ENCODE measurements at regions not wholly inside any gene's neighbourhood (a gene's known extent, or its start where the extent isn't known, plus 50 kb on each side); places are given as distances from the start of the nearest gene placed in this dataset.

- Histone ChIP-seq H3K4me3 (replicated peaks in 1 of 3; ENCODE audit: insufficient read depth in 1 of 3, low read depth in 2 of 3, low read length in 3 of 3) (no peak overlapping the region), H3K27ac (ENCODE audit: extremely low read length, insufficient read depth, low read length) (no peak overlapping the region), H4K20me1 (ENCODE audit: insufficient read depth, low read length) (no peaks in the 10 kb centered on the region), H3K4me2 (ENCODE audit: low read depth, low read length) (no peak overlapping the region), H3K9ac (ENCODE audit: insufficient read depth, low read depth, low read length) (no peak overlapping the region), H3K36me3 (replicated peaks in 1 of 2; ENCODE audit: control insufficient read depth in 1 of 2, insufficient read depth in 2 of 2, low read length in 2 of 2) (no peaks in the 10 kb centered on the region), H3K27me3 (ENCODE audit: control insufficient read depth in 1 of 2, insufficient read depth in 2 of 2, low read length in 2 of 2) (no peaks in the 10 kb centered on the region), H3K4me1 (ENCODE audit: insufficient read depth, low read length) (no peaks in the 10 kb centered on the region), H2AFZ (ENCODE audit: low read length) (no peak overlapping the region), H3K79me2 (ENCODE audit: insufficient read depth, low read length) (no peaks in the 10 kb centered on the region), H3K9me3 (ENCODE audit: low read length) (peaks cover 63% of the 10 kb centered on the region)
- ChIA-PET CTCF (ENCODE audit: low intra/inter-chr PET ratio, low total read pairs) (no interaction called here), POLR2A (no interaction called here)
- in situ Hi-C loops (cut with HindIII; ENCODE audit: extremely low pct_ligation_motif_present, low pct_unique_long_range_greater_than_20kb) (no loop called here), intact Hi-C loops (cut with micrococcal nuclease; ENCODE audit: unreplicated experiment) (no loop called here)
- BruUV-seq (replicated peaks): no TSS peak
- TF ChIP-seq SAFB2 (CRISPR knock-in tag; IDR thresholded peaks at IDR 0.05; ENCODE audit: borderline replicate concordance, low read depth) (no peak), SMARCC2 (IDR thresholded peaks at IDR 0.05) (no peak), ZBTB21 (CRISPR knock-in tag; IDR thresholded peaks at IDR 0.05) (no peak), MED8 (CRISPR knock-in tag; IDR thresholded peaks at IDR 0.05; ENCODE audit: insufficient replicate concordance) (no peak), ZNF766 (CRISPR knock-in tag; IDR thresholded peaks at IDR 0.05; ENCODE audit: borderline replicate concordance) (no peak), ZNF230 (CRISPR knock-in tag; IDR thresholded peaks at IDR 0.05) (no peak), ZNF224 (CRISPR knock-in tag; IDR thresholded peaks at IDR 0.05) (no peak), POLR2AphosphoS5 (IDR thresholded peaks at IDR 0.05; ENCODE audit: low read depth, low read length) (no peak), ZNF138 (CRISPR knock-in tag; IDR thresholded peaks at IDR 0.05; ENCODE audit: low read depth) (no peak), POLR2A (IDR thresholded peaks at IDR 0.05; ENCODE audit: insufficient read depth in 1 of 2, low read depth in 2 of 2, low read length in 2 of 2) (no peak), MIER2 (CRISPR knock-in tag; IDR thresholded peaks at IDR 0.05) (no peak), ZNF724P (CRISPR knock-in tag; IDR thresholded peaks at IDR 0.05; ENCODE audit: borderline replicate concordance) (no peak), KLF11 (CRISPR knock-in tag; IDR thresholded peaks at IDR 0.05) (no peak)
- TF ChIP-seq, protein P1, sequence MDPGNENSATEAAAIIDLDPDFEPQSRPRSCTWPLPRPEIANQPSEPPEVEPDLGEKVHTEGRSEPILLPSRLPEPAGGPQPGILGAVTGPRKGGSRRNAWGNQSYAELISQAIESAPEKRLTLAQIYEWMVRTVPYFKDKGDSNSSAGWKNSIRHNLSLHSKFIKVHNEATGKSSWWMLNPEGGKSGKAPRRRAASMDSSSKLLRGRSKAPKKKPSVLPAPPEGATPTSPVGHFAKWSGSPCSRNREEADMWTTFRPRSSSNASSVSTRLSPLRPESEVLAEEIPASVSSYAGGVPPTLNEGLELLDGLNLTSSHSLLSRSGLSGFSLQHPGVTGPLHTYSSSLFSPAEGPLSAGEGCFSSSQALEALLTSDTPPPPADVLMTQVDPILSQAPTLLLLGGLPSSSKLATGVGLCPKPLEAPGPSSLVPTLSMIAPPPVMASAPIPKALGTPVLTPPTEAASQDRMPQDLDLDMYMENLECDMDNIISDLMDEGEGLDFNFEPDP (CRISPR knock-in tag; conservative IDR thresholded peaks at IDR 0.05): no peak
- TF ChIP-seq, protein P2, sequence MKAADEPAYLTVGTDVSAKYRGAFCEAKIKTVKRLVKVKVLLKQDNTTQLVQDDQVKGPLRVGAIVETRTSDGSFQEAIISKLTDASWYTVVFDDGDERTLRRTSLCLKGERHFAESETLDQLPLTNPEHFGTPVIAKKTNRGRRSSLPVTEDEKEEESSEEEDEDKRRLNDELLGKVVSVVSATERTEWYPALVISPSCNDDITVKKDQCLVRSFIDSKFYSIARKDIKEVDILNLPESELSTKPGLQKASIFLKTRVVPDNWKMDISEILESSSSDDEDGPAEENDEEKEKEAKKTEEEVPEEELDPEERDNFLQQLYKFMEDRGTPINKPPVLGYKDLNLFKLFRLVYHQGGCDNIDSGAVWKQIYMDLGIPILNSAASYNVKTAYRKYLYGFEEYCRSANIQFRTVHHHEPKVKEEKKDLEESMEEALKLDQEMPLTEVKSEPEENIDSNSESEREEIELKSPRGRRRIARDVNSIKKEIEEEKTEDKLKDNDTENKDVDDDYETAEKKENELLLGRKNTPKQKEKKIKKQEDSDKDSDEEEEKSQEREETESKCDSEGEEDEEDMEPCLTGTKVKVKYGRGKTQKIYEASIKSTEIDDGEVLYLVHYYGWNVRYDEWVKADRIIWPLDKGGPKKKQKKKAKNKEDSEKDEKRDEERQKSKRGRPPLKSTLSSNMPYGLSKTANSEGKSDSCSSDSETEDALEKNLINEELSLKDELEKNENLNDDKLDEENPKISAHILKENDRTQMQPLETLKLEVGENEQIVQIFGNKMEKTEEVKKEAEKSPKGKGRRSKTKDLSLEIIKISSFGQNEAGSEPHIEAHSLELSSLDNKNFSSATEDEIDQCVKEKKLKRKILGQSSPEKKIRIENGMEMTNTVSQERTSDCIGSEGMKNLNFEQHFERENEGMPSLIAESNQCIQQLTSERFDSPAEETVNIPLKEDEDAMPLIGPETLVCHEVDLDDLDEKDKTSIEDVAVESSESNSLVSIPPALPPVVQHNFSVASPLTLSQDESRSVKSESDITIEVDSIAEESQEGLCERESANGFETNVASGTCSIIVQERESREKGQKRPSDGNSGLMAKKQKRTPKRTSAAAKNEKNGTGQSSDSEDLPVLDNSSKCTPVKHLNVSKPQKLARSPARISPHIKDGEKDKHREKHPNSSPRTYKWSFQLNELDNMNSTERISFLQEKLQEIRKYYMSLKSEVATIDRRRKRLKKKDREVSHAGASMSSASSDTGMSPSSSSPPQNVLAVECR (CRISPR knock-in tag; IDR thresholded peaks at IDR 0.05; ENCODE audit: borderline replicate concordance): no peak
- DNase-seq (ENCODE audit: low spot score) (no peak), FAIRE-seq (no peak), ATAC-seq (no peak)
These were observed 410.2 kb upstream of the PRMT6 start for GRCh38 chr1:106646261-106646784.
